A673 (cell line): ENCODE measurements at regions not wholly inside any gene's neighbourhood (a gene's known extent, or its start where the extent isn't known, plus 50 kb on each side); places are given as distances from the start of the nearest gene placed in this dataset.

Experiments used
- CTCF ChIP-seq: fragments of 300-800, 200-600 bp; sonication (generic); conservative IDR thresholded peaks from 2 replicates; pipeline ENCODE4 v1.5.1; 2017; ENCODE audit warnings: low read depth, mild to moderate bottlenecking, antibody characterized with exemption, low read length, moderate library complexity, mixed read lengths
- EZH2 ChIP-seq: fragments of 200-600 bp; sonication (generic); IDR thresholded peaks from 2 replicates; pipeline ENCODE4 v1.6.1; 2017; ENCODE audit warnings: borderline replicate concordance, low read depth, mild to moderate bottlenecking, mixed read lengths, antibody characterized with exemption, low read length; ENCODE audit not compliant: poor library complexity, severe bottlenecking

- no peak for TF ChIP-seq CTCF
- TF ChIP-seq EZH2, result no peak
Measured at GRCh38 chr5:159669559-159669958, 246.7 kb upstream of the ADRA1B start.
